MM.1S (cell line): ENCODE measurements at regions not wholly inside any gene's neighbourhood (a gene's known extent, or its start where the extent isn't known, plus 50 kb on each side); places are given as distances from the start of the nearest gene placed in this dataset.

Experiments used
- DNase-seq: peaks from one replicate; pipeline ENCODE4 v3.0.0-alpha.2; 2015
- H2AFZ ChIP-seq: fragments of 300-600 bp; sonication (generic); 2 replicates; pipeline ENCODE4 v1.6.0; 2016; ENCODE audit warnings: antibody characterized with exemption, low read length
- H3F3A ChIP-seq: fragments of 300-600 bp; sonication (generic); 2 replicates; pipeline ENCODE4 v1.6.1; 2016; ENCODE audit warnings: mild to moderate bottlenecking, antibody characterized with exemption, low read length, moderate library complexity, mixed read lengths; ENCODE audit not compliant: insufficient read depth
- H3K27ac ChIP-seq: fragments of 300-600 bp; sonication (generic); 2 replicates; pipeline ENCODE4 v1.5.1; 2016; ENCODE audit warnings: mild to moderate bottlenecking, low read length
- H3K27me3 ChIP-seq: fragments of 300-600 bp; sonication (generic); replicated peaks from 2 replicates; pipeline ENCODE4 v1.6.0; 2016; ENCODE audit warnings: low read length; ENCODE audit not compliant: insufficient read depth
- H3K36me3 ChIP-seq: fragments of 300-600 bp; sonication (generic); replicated peaks from 2 replicates; pipeline ENCODE4 v1.6.1; 2016; ENCODE audit warnings: mild to moderate bottlenecking, low read length, mixed read lengths; ENCODE audit not compliant: insufficient read depth
- H3K4me1 ChIP-seq: fragments of 300-600 bp; sonication (generic); 2 replicates; pipeline ENCODE4 v1.6.1; 2016; ENCODE audit warnings: low read length, mixed read lengths
- H3K4me2 ChIP-seq: fragments of 300-600 bp; sonication (generic); 2 replicates; pipeline ENCODE4 v1.6.0; 2016; ENCODE audit warnings: low read depth, low read length
- H3K4me3 ChIP-seq: fragments of 300-600 bp; sonication (generic); 2 replicates; pipeline ENCODE4 v1.5.1; 2016; ENCODE audit warnings: low read length, mixed read lengths
- H3K79me2 ChIP-seq: fragments of 300-600 bp; sonication (generic); 2 replicates; pipeline ENCODE4 v1.6.1; 2016; ENCODE audit warnings: mixed run types, low read length, mixed read lengths
- H3K9ac ChIP-seq: fragments of 300-600 bp; sonication (generic); 2 replicates; pipeline ENCODE4 v1.6.1; 2016; ENCODE audit warnings: low read length, mixed read lengths
- H3K9me2 ChIP-seq: fragments of 300-600 bp; sonication (generic); replicated peaks from 2 replicates; pipeline ENCODE4 v1.6.1; 2016; ENCODE audit warnings: mild to moderate bottlenecking, low read length, mixed read lengths; ENCODE audit not compliant: insufficient read depth
- H3K9me3 ChIP-seq: fragments of 300-600 bp; sonication (generic); replicated peaks from 2 replicates; pipeline ENCODE4 v1.6.1; 2016; ENCODE audit warnings: mild to moderate bottlenecking, low read length, mixed read lengths; ENCODE audit not compliant: insufficient read depth
- H4K20me1 ChIP-seq: fragments of 300-600 bp; sonication (generic); 2 replicates; pipeline ENCODE4 v1.6.1; 2016; ENCODE audit warnings: mild to moderate bottlenecking, low read length, moderate library complexity, mixed read lengths; ENCODE audit not compliant: insufficient read depth
- CTCF ChIP-seq: fragments of 300-600 bp; sonication (generic); IDR thresholded peaks from 2 replicates; pipeline ENCODE4 v1.5.1; 2016; ENCODE audit warnings: antibody characterized with exemption, low read length, mixed read lengths
- EZH2 ChIP-seq: fragments of 300-600 bp; sonication (generic); optimal IDR thresholded peaks from 2 replicates; pipeline ENCODE3; 2017; ENCODE audit warnings: low read depth, mild to moderate bottlenecking, antibody characterized with exemption, low read length, mixed read lengths
- EZH2phosphoT487 ChIP-seq: fragments of 300-600 bp; sonication (generic); IDR thresholded peaks from 2 replicates; pipeline ENCODE4 v1.6.1; 2018; ENCODE audit warnings: antibody characterized with exemption, low read length

- H3K9ac ChIP-seq: no peak overlapping the region
- H3K27me3 ChIP-seq: no peaks in the 10 kb centered on the region
- H3K4me1 ChIP-seq: no peaks in the 10 kb centered on the region
- TF ChIP-seq EZH2phosphoT487: no peak
- TF ChIP-seq CTCF: no peak
- no peak for TF ChIP-seq EZH2
- H3K9me2 ChIP-seq: no peaks in the 10 kb centered on the region
- no peak overlapping the region for H3K4me3 ChIP-seq
- H3K79me2 ChIP-seq: no peaks in the 10 kb centered on the region
- no peak overlapping the region for H3K27ac ChIP-seq
- no peaks in the 10 kb centered on the region for H3F3A ChIP-seq
- H3K36me3 ChIP-seq: no peaks in the 10 kb centered on the region
- H4K20me1 ChIP-seq: no peaks in the 10 kb centered on the region
- no peak for DNase-seq
- no peak overlapping the region for H2AFZ ChIP-seq
- no peaks in the 10 kb centered on the region for H3K9me3 ChIP-seq
- no peak overlapping the region for H3K4me2 ChIP-seq
These were observed 251.2 kb upstream of the USP24 start for GRCh38 chr1:55466373-55466772.

- Histone ChIP-seq H3K9me3 (no peaks in the 10 kb centered on the region), H2AFZ (no peak overlapping the region), H3K9me2 (no peaks in the 10 kb centered on the region), H3K4me2 (no peak overlapping the region), H4K20me1 (no peaks in the 10 kb centered on the region), H3K27ac (no peak overlapping the region), H3K79me2 (no peaks in the 10 kb centered on the region), H3F3A (no peaks in the 10 kb centered on the region), H3K4me3 (no peak overlapping the region), H3K36me3 (no peaks in the 10 kb centered on the region), H3K4me1 (no peaks in the 10 kb centered on the region), H3K27me3 (no peaks in the 10 kb centered on the region), H3K9ac (no peak overlapping the region)
- TF ChIP-seq EZH2phosphoT487 (no peak), CTCF (no peak), EZH2 (no peak)
- DNase-seq: no peak
These were observed 249.4 kb upstream of the USP24 start for GRCh38 chr1:55464550-55464949.

DNA sequence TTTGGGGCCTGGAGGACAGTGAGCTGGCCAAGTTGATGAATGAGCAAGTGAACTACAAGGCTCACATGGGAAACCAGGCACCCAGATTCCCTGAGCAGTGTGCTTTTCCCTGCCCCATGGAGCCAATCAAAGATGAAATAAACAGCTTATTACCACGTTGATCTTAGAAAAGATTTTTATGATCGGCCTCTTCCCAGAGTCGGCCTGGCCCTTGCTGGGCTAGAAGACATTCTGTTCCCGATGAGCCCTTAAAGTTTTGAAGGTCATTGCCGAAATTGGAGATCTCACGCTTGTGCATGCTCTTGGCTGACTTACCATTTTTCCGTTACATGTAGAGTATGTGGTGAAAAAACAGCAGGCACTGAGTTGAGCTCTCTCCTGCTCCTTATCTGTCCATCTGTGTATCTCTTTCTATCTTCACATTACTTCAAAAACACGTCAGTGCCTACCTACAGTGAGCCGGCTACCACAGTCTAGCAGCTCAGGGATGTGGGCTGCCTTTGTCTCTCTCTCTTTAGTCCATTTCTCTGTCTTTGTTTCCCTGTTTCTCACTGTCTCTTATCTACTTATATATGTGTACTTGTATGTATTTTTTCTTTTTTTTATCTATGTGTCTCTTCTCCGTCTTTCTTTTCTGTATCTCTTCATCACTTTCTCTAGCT, 248.8 kb upstream of the USP24 start:
- H3K36me3 ChIP-seq: no peaks in the 10 kb centered on the region
- no peaks in the 10 kb centered on the region for H4K20me1 ChIP-seq
- H3K9me3 ChIP-seq: no peaks in the 10 kb centered on the region
- H3K4me3 ChIP-seq: no peak overlapping the region
- H2AFZ ChIP-seq: no peak overlapping the region
- no peak overlapping the region for H3K9ac ChIP-seq
- H3F3A ChIP-seq: no peaks in the 10 kb centered on the region
- H3K27ac ChIP-seq: no peak overlapping the region
- H3K9me2 ChIP-seq: no peaks in the 10 kb centered on the region
- no peak for DNase-seq
- TF ChIP-seq EZH2phosphoT487 (no peak), EZH2 (no peak), CTCF (no peak)
- no peaks in the 10 kb centered on the region for H3K4me1 ChIP-seq
- no peaks in the 10 kb centered on the region for H3K79me2 ChIP-seq
- H3K27me3 ChIP-seq: no peaks in the 10 kb centered on the region
- H3K4me2 ChIP-seq: no peak overlapping the region
